ENCODE measurements at regions not wholly inside any gene's neighbourhood (a gene's known extent, or its start where the extent isn't known, plus 50 kb on each side); places are given as distances from the start of the nearest gene placed in this dataset.
A peak's percentile ranks its signal among the peaks of the same experiment; 100 is the strongest.

- TF ChIP-seq ZBTB1 (CRISPR knock-in tag; IDR thresholded peaks at IDR 0.05; ENCODE audit: borderline replicate concordance, low read depth) (no peak), MAFK (IDR thresholded peaks at IDR 0.05; ENCODE audit: low read length) (peak; percentile 9; the same call in 1 of the 2 replicates), ZNF583 (CRISPR knock-in tag; IDR thresholded peaks at IDR 0.05) (peak; percentile 51; the same call in 1 of the 2 replicates), ZBTB11 (CRISPR knock-in tag; IDR thresholded peaks at IDR 0.05) (peak in 1 of 3 experiments; percentile 81; a peak in 2 of 6 replicates), POLR2A (conservative IDR thresholded peaks at IDR 0.05) (no peak), CUX1 (CRISPR knock-in tag; IDR thresholded peaks at IDR 0.05) (peak; percentile 90), BDP1 (IDR thresholded peaks at IDR 0.05; ENCODE audit: insufficient read depth, insufficient read length) (no peak), SP2 (IDR thresholded peaks at IDR 0.05; ENCODE audit: extremely low read depth, low read depth, low read length, poor library complexity, severe bottlenecking) (no peak), ZNF830 (CRISPR knock-in tag; IDR thresholded peaks at IDR 0.05) (no peak), TRIM28 (IDR thresholded peaks at IDR 0.05) (peak; percentile 90), ZBTB5 (IDR thresholded peaks at IDR 0.05) (no peak), IRF9 (tag; IDR thresholded peaks at IDR 0.05) (peak; percentile 52; the same call in 1 of the 2 replicates), JUNB (CRISPR knock-in tag; conservative IDR thresholded peaks at IDR 0.05) (no peak)
- TF ChIP-seq, protein P1, sequence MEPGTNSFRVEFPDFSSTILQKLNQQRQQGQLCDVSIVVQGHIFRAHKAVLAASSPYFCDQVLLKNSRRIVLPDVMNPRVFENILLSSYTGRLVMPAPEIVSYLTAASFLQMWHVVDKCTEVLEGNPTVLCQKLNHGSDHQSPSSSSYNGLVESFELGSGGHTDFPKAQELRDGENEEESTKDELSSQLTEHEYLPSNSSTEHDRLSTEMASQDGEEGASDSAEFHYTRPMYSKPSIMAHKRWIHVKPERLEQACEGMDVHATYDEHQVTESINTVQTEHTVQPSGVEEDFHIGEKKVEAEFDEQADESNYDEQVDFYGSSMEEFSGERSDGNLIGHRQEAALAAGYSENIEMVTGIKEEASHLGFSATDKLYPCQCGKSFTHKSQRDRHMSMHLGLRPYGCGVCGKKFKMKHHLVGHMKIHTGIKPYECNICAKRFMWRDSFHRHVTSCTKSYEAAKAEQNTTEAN (CRISPR knock-in tag; IDR thresholded peaks at IDR 0.05): no peak
Observed at GRCh38 chr6:133701633-133702331, 187.1 kb upstream of the TCF21 start (continued).

Data from K562 (cell line).